ENCODE measurements at regions not wholly inside any gene's neighbourhood (a gene's known extent, or its start where the extent isn't known, plus 50 kb on each side); places are given as distances from the start of the nearest gene placed in this dataset.

DNA sequence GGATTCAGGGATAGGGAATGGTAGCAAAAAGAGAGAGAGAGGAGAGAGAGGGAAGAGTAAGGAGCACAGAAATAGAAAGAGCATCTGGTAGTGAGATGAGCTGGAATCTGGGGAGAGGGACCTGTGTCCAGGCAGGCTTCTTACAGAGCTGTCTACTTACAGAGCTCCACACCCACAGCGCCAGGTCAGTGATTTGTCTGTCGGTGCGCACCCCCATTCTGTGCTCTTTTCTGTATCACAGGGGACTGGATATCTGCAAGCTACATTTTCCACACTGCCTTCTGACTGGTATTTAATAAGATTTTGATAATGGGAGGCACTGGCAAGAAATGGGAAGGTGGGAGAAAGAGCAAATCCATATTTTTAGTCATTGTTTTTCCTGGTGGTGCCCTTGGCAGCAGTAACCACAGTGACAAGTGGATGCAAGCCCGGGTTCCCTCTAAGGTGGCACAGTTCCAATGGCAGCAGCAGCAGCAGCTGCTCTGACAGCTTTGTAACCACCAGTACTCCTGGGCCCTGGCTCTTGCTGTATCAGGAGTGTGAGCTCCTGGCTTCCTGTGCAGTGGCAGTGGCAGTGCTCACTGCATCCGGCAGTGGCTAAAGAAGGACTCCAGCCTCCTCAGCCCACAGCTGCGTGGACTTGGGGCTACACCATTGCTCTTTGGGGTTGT lies 300.5 kb downstream of the TRIML1 start:
- TF ChIP-seq POLR2A (IDR thresholded peaks at IDR 0.05) = no peak
- TF ChIP-seq, protein P1, sequence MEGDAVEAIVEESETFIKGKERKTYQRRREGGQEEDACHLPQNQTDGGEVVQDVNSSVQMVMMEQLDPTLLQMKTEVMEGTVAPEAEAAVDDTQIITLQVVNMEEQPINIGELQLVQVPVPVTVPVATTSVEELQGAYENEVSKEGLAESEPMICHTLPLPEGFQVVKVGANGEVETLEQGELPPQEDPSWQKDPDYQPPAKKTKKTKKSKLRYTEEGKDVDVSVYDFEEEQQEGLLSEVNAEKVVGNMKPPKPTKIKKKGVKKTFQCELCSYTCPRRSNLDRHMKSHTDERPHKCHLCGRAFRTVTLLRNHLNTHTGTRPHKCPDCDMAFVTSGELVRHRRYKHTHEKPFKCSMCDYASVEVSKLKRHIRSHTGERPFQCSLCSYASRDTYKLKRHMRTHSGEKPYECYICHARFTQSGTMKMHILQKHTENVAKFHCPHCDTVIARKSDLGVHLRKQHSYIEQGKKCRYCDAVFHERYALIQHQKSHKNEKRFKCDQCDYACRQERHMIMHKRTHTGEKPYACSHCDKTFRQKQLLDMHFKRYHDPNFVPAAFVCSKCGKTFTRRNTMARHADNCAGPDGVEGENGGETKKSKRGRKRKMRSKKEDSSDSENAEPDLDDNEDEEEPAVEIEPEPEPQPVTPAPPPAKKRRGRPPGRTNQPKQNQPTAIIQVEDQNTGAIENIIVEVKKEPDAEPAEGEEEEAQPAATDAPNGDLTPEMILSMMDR (IDR thresholded peaks at IDR 0.05) = no peak
- no peak for TF ChIP-seq EP300 (IDR thresholded peaks at IDR 0.05)
- TF ChIP-seq POLR2AphosphoS5 (IDR thresholded peaks at IDR 0.05) = no peak
